ENCODE measurements at regions not wholly inside any gene's neighbourhood (a gene's known extent, or its start where the extent isn't known, plus 50 kb on each side); places are given as distances from the start of the nearest gene placed in this dataset.

DNA sequence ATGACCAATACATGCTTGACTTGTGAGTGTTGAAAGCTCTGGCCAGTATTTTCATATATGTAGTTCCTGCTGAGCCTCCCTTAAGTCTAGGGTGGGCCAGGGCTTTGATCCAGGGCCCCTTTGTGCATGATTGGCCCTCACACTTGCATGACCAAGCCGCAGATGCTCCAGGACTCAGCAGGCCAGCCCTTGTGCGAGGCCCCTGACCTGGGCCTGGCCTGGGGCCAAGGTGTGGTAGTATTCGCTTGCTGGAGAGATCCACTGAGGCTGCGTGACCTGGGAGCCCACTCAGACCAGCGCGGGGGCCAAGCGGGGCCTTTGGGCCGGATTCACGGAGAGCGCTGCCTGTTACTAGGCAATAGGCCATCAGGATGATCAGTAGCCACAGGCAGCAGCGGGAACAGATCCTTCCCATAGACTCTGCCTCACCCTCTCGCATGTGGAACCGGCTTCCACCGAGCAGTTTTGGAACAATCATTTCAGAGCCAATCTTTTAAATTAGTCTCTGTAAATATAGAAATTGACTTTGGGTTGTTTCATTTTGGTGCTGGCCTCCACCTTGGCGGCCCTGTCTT is 79.0 kb upstream of the PTCH1 start:
- Histone ChIP-seq H3K36me3 (ENCODE audit: insufficient read depth, low read length) (no peaks in the 10 kb centered on the region), H3K79me2 (ENCODE audit: insufficient read depth, low read length) (no peaks in the 10 kb centered on the region), H3K9ac (ENCODE audit: low read depth, low read length, poor library complexity, severe bottlenecking) (no peak overlapping the region), H4K20me1 (ENCODE audit: insufficient read depth, low read length, poor library complexity, severe bottlenecking) (no peaks in the 10 kb centered on the region), H3K9me3 (ENCODE audit: insufficient read depth, low read depth, low read length) (no peaks in the 10 kb centered on the region), H3F3A (ENCODE audit: low read depth) (no peaks in the 10 kb centered on the region), H3K4me1 (ENCODE audit: insufficient read depth, low read length, poor library complexity, severe bottlenecking) (no peaks in the 10 kb centered on the region), H3K4me3 (ENCODE audit: low read length, poor library complexity, severe bottlenecking) (no peak overlapping the region), H3K9me2 (replicated peaks; ENCODE audit: low read depth, low read length) (no peaks in the 10 kb centered on the region), H3K27me3 (ENCODE audit: insufficient read depth, low read length, poor library complexity, severe bottlenecking) (no peaks in the 10 kb centered on the region), H2AFZ (ENCODE audit: low read length) (no peak overlapping the region), H3K4me2 (ENCODE audit: low read depth, low read length, poor library complexity, severe bottlenecking) (no peak overlapping the region)
- TF ChIP-seq EZH2phosphoT487 (IDR thresholded peaks at IDR 0.05; ENCODE audit: borderline replicate concordance) = no peak
- TF ChIP-seq CTCF (conservative IDR thresholded peaks at IDR 0.05; ENCODE audit: low read length) = no peak

- Histone ChIP-seq H3K27me3 (ENCODE audit: insufficient read depth, low read length, poor library complexity, severe bottlenecking) (no peaks in the 10 kb centered on the region), H3K4me1 (ENCODE audit: insufficient read depth, low read length, poor library complexity, severe bottlenecking) (no peaks in the 10 kb centered on the region), H2AFZ (ENCODE audit: low read length) (no peak overlapping the region), H3K9me3 (ENCODE audit: insufficient read depth, low read depth, low read length) (no peaks in the 10 kb centered on the region), H3K4me3 (ENCODE audit: low read length, poor library complexity, severe bottlenecking) (no peak overlapping the region), H3K36me3 (ENCODE audit: insufficient read depth, low read length) (no peaks in the 10 kb centered on the region), H3K9me2 (replicated peaks; ENCODE audit: low read depth, low read length) (no peaks in the 10 kb centered on the region), H3K79me2 (ENCODE audit: insufficient read depth, low read length) (no peaks in the 10 kb centered on the region), H3F3A (ENCODE audit: low read depth) (no peaks in the 10 kb centered on the region), H3K4me2 (ENCODE audit: low read depth, low read length, poor library complexity, severe bottlenecking) (no peak overlapping the region), H3K9ac (ENCODE audit: low read depth, low read length, poor library complexity, severe bottlenecking) (no peak overlapping the region), H4K20me1 (ENCODE audit: insufficient read depth, low read length, poor library complexity, severe bottlenecking) (no peaks in the 10 kb centered on the region)
- TF ChIP-seq EZH2phosphoT487 (IDR thresholded peaks at IDR 0.05; ENCODE audit: borderline replicate concordance) (no peak), CTCF (conservative IDR thresholded peaks at IDR 0.05; ENCODE audit: low read length) (no peak)
Observed at GRCh38 chr9:95592931-95593330, 76.2 kb upstream of the PTCH1 start.

- Histone ChIP-seq H3K9me2 (replicated peaks; ENCODE audit: low read depth, low read length) (no peaks in the 10 kb centered on the region), H3K36me3 (ENCODE audit: insufficient read depth, low read length) (no peaks in the 10 kb centered on the region), H2AFZ (ENCODE audit: low read length) (no peak overlapping the region), H3K79me2 (ENCODE audit: insufficient read depth, low read length) (no peaks in the 10 kb centered on the region), H3F3A (ENCODE audit: low read depth) (no peaks in the 10 kb centered on the region), H3K4me2 (ENCODE audit: low read depth, low read length, poor library complexity, severe bottlenecking) (no peak overlapping the region), H4K20me1 (ENCODE audit: insufficient read depth, low read length, poor library complexity, severe bottlenecking) (no peaks in the 10 kb centered on the region), H3K27me3 (ENCODE audit: insufficient read depth, low read length, poor library complexity, severe bottlenecking) (no peaks in the 10 kb centered on the region), H3K9me3 (ENCODE audit: insufficient read depth, low read depth, low read length) (no peaks in the 10 kb centered on the region), H3K4me3 (ENCODE audit: low read length, poor library complexity, severe bottlenecking) (no peak overlapping the region), H3K9ac (ENCODE audit: low read depth, low read length, poor library complexity, severe bottlenecking) (no peak overlapping the region), H3K4me1 (ENCODE audit: insufficient read depth, low read length, poor library complexity, severe bottlenecking) (no peaks in the 10 kb centered on the region)
- TF ChIP-seq EZH2phosphoT487 (IDR thresholded peaks at IDR 0.05; ENCODE audit: borderline replicate concordance) (no peak), CTCF (conservative IDR thresholded peaks at IDR 0.05; ENCODE audit: low read length) (no peak)
Observed at GRCh38 chr9:95588724-95589588, 72.2 kb upstream of the PTCH1 start.
